OCI-M2 (cell line): ENCODE measurements at regions not wholly inside any gene's neighbourhood (a gene's known extent, or its start where the extent isn't known, plus 50 kb on each side); places are given as distances from the start of the nearest gene placed in this dataset.

Experiments used
- DNase-seq: peaks from one replicate; lab custom pipeline; 2025; ENCODE audit not compliant: unreplicated experiment; lab: John Stamatoyannopoulos, UW

DNA sequence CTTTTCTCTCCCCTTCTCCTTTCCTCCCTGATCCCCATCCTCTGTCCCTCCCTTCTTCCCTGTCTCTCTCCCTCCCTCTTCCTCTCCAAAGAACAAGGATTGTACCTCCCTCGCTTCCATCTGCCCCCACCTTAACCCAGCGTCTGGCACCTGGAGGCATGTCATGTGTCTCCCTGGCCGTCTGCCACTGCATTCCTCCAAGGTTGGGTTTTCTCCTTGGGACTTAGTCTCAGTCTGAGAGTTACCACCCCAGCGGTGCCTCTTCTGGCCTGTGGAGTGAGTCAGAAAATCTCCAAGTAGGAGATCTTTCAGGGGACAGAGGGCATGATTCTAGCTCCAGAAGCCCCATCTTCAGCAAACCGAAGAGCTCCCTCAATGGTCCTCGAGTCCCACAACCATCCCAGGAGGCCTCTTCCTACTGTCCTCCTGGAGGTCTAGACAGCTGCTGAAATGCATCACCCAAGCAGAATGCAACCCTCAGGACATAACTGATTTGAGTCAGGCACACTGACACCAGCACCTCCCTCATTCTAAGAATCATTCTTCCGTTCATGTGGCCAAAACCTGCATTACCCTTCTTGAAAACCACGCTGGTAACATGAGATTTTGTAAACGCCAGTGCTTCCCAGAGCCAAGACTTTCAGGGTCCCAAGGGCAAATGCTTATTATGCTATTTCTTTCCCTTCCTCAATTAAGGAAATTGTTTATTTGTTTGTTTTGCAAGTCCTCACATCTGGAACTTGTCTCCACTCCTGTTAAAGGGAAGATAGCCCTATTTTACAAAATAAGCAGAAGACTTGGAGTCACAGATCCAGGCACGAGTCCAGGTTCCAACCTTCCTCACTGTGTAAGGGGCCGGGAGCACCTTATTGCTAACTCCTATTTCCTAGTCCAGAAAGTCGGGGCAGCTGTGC lies 463.2 kb downstream of the BCL11B start:
- no peak for DNase-seq

DNA sequence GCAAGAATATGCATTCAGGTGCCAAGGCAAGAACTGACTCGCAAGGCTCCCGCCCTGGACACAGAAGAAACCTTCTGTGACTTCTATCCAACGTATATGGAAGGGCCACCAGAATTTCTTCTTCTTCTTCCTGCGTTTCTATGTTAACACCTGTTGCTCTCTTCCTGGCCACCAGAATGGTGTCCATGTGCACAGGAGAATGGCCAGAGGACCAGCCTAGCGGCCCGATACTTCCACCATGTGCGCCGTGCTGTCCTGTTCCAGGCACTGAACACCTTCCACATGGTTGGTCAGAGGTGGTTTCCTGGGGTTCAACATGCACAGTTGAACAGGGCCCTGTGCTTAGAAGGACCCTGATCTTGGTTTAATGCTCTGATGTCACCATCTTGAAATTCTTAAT lies 455.8 kb downstream of the BCL11B start:
- DNase-seq = no peak

- DNase-seq = no peak
Measured at GRCh38 chr14:98816720-98817119, 455.3 kb downstream of the BCL11B start.

GRCh38 chr14:98819132-98819866 lies 452.7 kb downstream of the BCL11B start:
- no peak for DNase-seq

DNA sequence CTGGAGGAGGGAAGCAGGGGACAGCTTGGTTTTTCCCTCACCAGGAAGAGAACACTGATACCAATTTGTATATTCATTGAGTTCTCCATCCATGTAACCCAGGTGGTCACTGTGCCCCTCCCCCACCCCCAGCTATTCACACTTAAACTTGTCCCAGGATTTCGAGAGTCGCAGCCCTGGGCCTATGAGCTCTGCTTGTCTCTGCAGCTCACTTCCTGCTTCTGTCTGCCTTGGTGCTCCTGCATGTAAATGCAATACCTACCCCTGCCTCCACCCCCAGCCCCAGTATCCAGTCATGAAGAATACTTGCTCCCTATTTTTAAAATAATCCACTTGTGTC lies 452.2 kb downstream of the BCL11B start:
- DNase-seq = no peak

GRCh38 chr14:98822917-98823316 lies 449.1 kb downstream of the BCL11B start:
- DNase-seq = no peak

- no peak for DNase-seq
Measured at GRCh38 chr14:98826618-98827017, 445.4 kb downstream of the BCL11B start.

DNA sequence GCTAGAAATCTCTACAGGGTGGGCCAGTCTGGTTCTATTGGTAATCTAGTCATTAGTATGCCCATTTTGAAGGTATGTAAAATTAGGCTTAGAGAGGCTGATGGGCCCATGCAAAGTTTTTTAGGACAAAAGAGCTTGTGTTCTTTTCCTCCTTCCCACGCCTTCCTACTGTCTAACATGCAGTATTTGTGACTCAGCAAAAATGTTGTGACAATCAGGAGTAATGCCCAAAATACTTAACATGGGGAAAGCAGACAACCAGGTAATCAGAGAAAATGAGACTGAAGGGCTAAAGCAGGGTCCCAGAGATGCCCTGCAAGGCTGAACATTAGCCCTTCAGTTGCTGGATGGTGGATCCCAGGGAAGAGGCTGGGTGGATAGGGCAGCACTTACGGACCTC lies 437.9 kb downstream of the BCL11B start:
- no peak for DNase-seq

- no peak for DNase-seq
Measured at GRCh38 chr14:98835051-98835824, 436.8 kb downstream of the BCL11B start.

- DNase-seq = no peak
Measured at GRCh38 chr14:98835825-98836100, 436.2 kb downstream of the BCL11B start.

- DNase-seq = no peak
Measured at GRCh38 chr14:98840091-98840490, 431.9 kb downstream of the BCL11B start.

DNA sequence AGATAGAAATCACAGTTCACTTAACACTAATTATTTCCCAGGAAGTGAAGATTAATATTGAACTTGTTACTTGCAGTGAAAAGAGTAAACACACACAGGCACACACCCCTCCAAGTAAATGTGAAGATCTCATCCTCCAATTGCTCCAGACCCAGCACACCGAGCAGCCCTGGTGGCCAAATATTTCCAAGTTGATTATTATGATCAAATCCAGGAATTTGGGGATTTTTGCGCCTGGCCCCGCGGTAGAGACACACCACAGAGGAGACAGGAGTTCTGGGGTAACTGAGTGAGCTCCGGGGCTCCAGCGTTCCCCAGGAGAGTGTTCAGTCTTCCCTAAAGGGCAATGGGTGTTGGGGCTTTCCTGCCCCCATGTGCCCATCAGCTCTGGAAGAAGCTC lies 431.5 kb downstream of the BCL11B start:
- DNase-seq = no peak

DNA sequence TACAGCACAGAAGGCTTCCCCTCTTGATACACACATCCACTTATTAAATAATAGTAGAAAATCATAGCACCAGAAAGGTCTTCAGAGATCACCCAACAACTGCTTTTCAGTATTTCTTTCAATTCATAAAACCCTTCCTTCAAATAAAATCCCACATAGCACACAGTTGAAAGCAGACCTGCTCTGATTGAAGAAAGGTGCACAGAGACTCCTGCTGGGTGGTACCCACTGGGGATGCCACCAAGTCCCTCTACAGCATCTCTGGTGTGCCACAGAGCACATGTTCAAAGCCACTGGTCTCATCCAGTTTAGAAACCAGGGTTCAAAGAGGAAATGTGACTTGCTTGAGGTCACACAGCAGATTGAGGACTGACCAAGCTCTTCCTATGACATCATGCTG lies 427.5 kb downstream of the BCL11B start:
- DNase-seq = no peak

- no peak for DNase-seq
Measured at GRCh38 chr14:98847521-98848468, 424.2 kb downstream of the BCL11B start.

DNA sequence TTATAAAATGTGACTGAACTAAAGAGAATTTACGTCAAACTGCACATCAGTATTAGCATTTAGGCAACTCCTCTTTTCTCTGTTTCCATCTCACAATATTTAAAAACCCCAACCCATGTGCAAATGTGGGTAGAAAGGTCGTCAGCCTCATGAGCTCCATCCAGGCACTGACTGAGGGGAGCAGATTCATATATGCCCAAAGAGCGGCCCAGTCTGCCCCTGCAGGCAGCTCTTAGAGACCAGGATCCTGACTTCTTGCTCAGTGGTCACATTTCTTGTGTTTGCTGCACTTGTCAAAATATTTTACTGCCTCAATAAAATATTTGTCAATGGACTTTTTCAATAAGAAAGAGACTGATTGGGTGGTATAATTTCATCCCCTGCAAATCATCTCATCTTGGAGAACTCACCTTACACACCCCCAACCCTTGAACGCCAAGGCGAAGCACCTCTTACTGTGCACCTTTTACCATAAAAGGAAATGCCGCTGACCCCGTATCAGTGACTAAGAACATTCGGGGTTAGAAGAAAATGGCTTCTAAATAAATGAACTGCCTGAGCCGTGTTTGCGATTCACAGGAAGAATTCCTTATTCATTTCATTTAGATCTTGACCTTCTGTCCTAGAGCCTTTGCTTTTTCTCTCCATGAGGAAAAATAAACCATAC lies 418.8 kb downstream of the BCL11B start:
- DNase-seq = no peak

DNA sequence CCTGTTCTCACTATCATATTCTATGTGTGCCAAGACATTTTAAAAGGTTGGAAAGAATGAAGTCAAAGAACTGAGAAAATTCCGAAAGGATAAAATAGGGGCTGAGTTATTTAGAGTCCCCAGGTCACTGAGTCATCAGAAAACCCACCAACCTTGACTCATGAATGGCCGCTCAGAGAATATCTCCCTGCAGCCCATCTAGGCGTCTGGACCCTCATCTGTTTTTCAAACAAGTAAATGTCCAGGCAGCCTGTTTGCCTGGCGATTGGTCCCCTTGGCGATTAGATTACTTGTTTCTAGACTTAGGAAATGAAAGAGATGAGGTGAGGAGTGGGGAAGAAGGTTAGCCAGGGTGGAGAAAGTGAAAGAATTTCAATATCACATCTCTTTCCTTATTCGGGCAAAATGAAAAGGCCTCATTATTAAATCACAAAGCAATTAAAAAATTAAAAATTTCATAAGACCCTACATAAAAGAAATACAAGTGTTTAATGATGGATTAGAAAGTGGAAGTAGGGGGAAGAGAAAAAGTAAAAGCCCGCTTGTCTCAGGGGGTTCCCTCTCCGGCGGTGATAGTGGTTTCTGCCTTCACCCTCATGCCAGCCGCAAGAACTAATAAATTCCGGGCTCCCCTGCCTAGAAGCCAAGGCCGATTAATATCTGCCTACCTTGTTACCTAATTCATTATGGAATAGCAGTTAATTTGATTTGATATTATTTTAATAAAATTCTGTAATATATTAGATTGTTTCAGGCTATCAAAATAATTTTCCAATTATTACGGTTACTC lies 415.9 kb downstream of the BCL11B start:
- no peak for DNase-seq

DNA sequence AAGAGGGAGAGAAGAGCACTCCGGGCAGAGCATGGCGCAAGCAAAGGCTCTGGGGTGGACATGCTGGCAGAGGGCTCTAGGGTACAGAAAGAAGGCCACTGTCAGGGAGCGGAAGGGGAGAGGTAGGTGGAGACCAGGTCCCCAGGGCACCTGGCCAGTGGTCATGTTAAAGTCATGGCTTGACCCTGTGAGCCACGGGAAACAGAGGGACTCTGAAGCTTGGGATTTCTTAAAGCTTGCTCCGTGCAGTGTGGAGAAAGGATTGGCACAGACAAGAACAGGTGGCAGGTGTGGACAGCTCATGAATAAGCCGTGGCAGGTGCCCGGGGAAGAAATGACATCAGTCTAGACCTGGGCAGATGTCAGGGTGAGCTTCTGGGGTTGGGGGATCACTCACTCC lies 413.8 kb downstream of the BCL11B start:
- DNase-seq = no peak

DNA sequence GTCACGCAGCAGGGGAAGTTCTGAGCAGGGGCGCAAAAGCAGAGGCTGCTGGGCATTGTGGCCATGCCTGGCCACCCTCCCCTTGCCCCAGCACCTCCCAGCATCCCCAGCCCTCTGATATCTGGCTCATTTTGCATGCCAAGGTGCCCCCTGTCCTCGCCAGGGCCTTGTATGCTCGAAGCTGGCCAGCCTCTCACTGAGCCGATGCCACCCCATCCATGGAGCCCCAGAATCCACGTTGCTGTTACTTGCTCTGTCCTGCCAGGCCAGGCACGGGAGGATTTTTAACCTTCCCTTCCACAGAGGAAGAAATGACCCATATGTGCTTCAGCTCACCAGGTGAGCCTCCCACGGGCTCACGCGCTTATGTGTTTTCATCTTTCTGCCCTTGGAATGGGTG lies 413.4 kb downstream of the BCL11B start:
- no peak for DNase-seq

GRCh38 chr14:98859301-98859700 lies 412.7 kb downstream of the BCL11B start:
- DNase-seq = no peak

- DNase-seq = no peak
Measured at GRCh38 chr14:98864211-98864610, 407.8 kb downstream of the BCL11B start.
